Gastroesophageal sphincter (tissue), 3 donors: ENCODE measurements at regions not wholly inside any gene's neighbourhood (a gene's known extent, or its start where the extent isn't known, plus 50 kb on each side); places are given as distances from the start of the nearest gene placed in this dataset.

Experiments
- CTCF ChIP-seq, 4 experiments: fragments of 200-600 bp in 2 of 4; fragments of 450-650 bp in 2 of 4; sonication (generic) in 1 of 4; IDR thresholded peaks; one replicate each; pipeline ENCODE4 v1.5.1; 2017 to 2019; ENCODE audit warnings: antibody characterized with exemption in 4 of 4, mild to moderate bottlenecking in 2 of 4, moderate library complexity in 2 of 4
- POLR2A ChIP-seq, 2 donors: fragments of 450-650 bp; IDR thresholded peaks; one replicate each; pipeline ENCODE4 v1.6.1; 2017; ENCODE audit warnings: antibody characterized with exemption in 2 of 2, mild to moderate bottlenecking in 2 of 2, moderate library complexity in 1 of 2

GRCh38 chr18:78902795-78903435 lies 76.7 kb upstream of the SALL3 start:
- TF ChIP-seq CTCF (IDR thresholded peaks at IDR 0.05) (no peak), POLR2A (IDR thresholded peaks at IDR 0.05) (no peak)
